ENCODE measurements at regions not wholly inside any gene's neighbourhood (a gene's known extent, or its start where the extent isn't known, plus 50 kb on each side); places are given as distances from the start of the nearest gene placed in this dataset.

DNA sequence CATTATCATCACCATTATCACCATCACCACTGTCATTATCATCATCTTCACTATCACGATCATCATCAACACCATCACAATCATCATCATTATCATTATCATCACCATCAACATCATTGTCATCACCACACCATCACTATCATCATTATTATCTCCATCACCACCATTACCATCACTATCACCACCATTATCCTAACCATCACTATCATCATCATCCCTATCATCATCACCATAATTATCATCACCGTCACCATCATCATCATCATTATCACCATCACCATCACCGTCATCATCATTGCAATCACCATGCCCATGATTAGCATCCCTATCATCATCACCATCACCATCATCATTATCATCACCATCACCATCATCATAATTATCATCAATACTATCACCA lies 311.9 kb downstream of the IRX2 start:
- Histone ChIP-seq H3K9ac (ENCODE audit: low read length) (no peak overlapping the region), H3K27ac (ENCODE audit: low read depth, low read length, poor library complexity, severe bottlenecking) (no peak overlapping the region), H3K79me2 (ENCODE audit: insufficient read depth, low read length) (no peaks in the 10 kb centered on the region), H4K20me1 (ENCODE audit: insufficient read depth, low read length) (no peaks in the 10 kb centered on the region), H2AFZ (ENCODE audit: low read length) (no peak overlapping the region), H3K4me1 (ENCODE audit: insufficient read depth, low read length, severe bottlenecking) (no peaks in the 10 kb centered on the region), H3K9me2 (ENCODE audit: low read depth, low read length) (no peaks in the 10 kb centered on the region), H3K4me2 (ENCODE audit: low read length) (no peak overlapping the region), H3K9me3 (ENCODE audit: low read length) (no peaks in the 10 kb centered on the region), H3K36me3 (ENCODE audit: insufficient read depth, low read length) (no peaks in the 10 kb centered on the region), H3K4me3 (ENCODE audit: low read depth, low read length, poor library complexity, severe bottlenecking) (no peak overlapping the region), H3K27me3 (ENCODE audit: insufficient read depth, low read length) (no peaks in the 10 kb centered on the region), H3F3A (ENCODE audit: insufficient read depth, low read length) (no peaks in the 10 kb centered on the region)
- TF ChIP-seq CTCF (IDR thresholded peaks at IDR 0.05; ENCODE audit: low read length) (no peak), EZH2 (IDR thresholded peaks at IDR 0.05; ENCODE audit: borderline replicate concordance, low read length) (no peak)

- no peaks in the 10 kb centered on the region for H3F3A ChIP-seq (ENCODE audit: insufficient read depth, low read length)
- H3K9ac ChIP-seq (ENCODE audit: low read length) = no peak overlapping the region
- H3K27ac ChIP-seq (ENCODE audit: low read depth, low read length, poor library complexity, severe bottlenecking) = no peak overlapping the region
- no peaks in the 10 kb centered on the region for H4K20me1 ChIP-seq (ENCODE audit: insufficient read depth, low read length)
- H3K27me3 ChIP-seq (ENCODE audit: insufficient read depth, low read length) = no peaks in the 10 kb centered on the region
- H3K9me3 ChIP-seq (ENCODE audit: low read length) = peaks cover 3% of the 10 kb centered on the region; the same call in 1 of the 2 replicates
- no peaks in the 10 kb centered on the region for H3K36me3 ChIP-seq (ENCODE audit: insufficient read depth, low read length)
- no peaks in the 10 kb centered on the region for H3K4me1 ChIP-seq (ENCODE audit: insufficient read depth, low read length, severe bottlenecking)
- TF ChIP-seq EZH2 (IDR thresholded peaks at IDR 0.05; ENCODE audit: borderline replicate concordance, low read length) = no peak
- no peak for TF ChIP-seq CTCF (IDR thresholded peaks at IDR 0.05; ENCODE audit: low read length)
- H3K4me3 ChIP-seq (ENCODE audit: low read depth, low read length, poor library complexity, severe bottlenecking) = no peak overlapping the region
- no peak overlapping the region for H3K4me2 ChIP-seq (ENCODE audit: low read length)
- no peaks in the 10 kb centered on the region for H3K9me2 ChIP-seq (ENCODE audit: low read depth, low read length)
- no peak overlapping the region for H2AFZ ChIP-seq (ENCODE audit: low read length)
- no peaks in the 10 kb centered on the region for H3K79me2 ChIP-seq (ENCODE audit: insufficient read depth, low read length)
These were observed 318.4 kb downstream of the IRX2 start for GRCh38 chr5:2433086-2433485.

GRCh38 chr5:2432076-2432920 lies 319.2 kb downstream of the IRX2 start:
- H2AFZ ChIP-seq (ENCODE audit: low read length) = no peak overlapping the region
- no peaks in the 10 kb centered on the region for H3K36me3 ChIP-seq (ENCODE audit: insufficient read depth, low read length)
- H3K4me2 ChIP-seq (ENCODE audit: low read length) = no peak overlapping the region
- no peak overlapping the region for H3K4me3 ChIP-seq (ENCODE audit: low read depth, low read length, poor library complexity, severe bottlenecking)
- H3K79me2 ChIP-seq (ENCODE audit: insufficient read depth, low read length) = no peaks in the 10 kb centered on the region
- H3F3A ChIP-seq (ENCODE audit: insufficient read depth, low read length) = no peaks in the 10 kb centered on the region
- TF ChIP-seq CTCF (IDR thresholded peaks at IDR 0.05; ENCODE audit: low read length) (no peak), EZH2 (IDR thresholded peaks at IDR 0.05; ENCODE audit: borderline replicate concordance, low read length) (no peak)
- no peaks in the 10 kb centered on the region for H3K27me3 ChIP-seq (ENCODE audit: insufficient read depth, low read length)
- H3K4me1 ChIP-seq (ENCODE audit: insufficient read depth, low read length, severe bottlenecking) = no peaks in the 10 kb centered on the region
- H3K27ac ChIP-seq (ENCODE audit: low read depth, low read length, poor library complexity, severe bottlenecking) = no peak overlapping the region
- H3K9me2 ChIP-seq (ENCODE audit: low read depth, low read length) = no peaks in the 10 kb centered on the region
- H4K20me1 ChIP-seq (ENCODE audit: insufficient read depth, low read length) = no peaks in the 10 kb centered on the region
- H3K9me3 ChIP-seq (ENCODE audit: low read length) = peaks cover 3% of the 10 kb centered on the region; the same call in 1 of the 2 replicates
- H3K9ac ChIP-seq (ENCODE audit: low read length) = no peak overlapping the region

All from OCI-LY1 (cell line).